HAP-1 (cell line): ENCODE measurements at regions not wholly inside any gene's neighbourhood (a gene's known extent, or its start where the extent isn't known, plus 50 kb on each side); places are given as distances from the start of the nearest gene placed in this dataset.
"Not testable (repeated sequence)": the region's sequence is repeated elsewhere in the genome, so short reads cannot be mapped to it uniquely, and the experiment has no call there.

ENCODE experiments used
- DNase-seq, 2 experiments: peaks; one replicate each; pipeline ENCODE4 v3.0.0-alpha.2; 2016 to 2020; ENCODE audit warnings: low spot score in 2 of 2
- H3K27me3 ChIP-seq: fragments of 250-450 bp; sonication (Bioruptor Pico); 2 replicates; pipeline ENCODE4 v1.5.1; 2020; ENCODE audit warnings: low read depth, mild to moderate bottlenecking, moderate library complexity
- H3K36me3 ChIP-seq: fragments of 250-450 bp; sonication (Bioruptor Pico); replicated peaks from 2 replicates; pipeline ENCODE4 v1.5.1; 2020; ENCODE audit warnings: mild to moderate bottlenecking
- H3K4me1 ChIP-seq: fragments of 250-450 bp; sonication (Bioruptor Pico); 2 replicates; pipeline ENCODE4 v1.5.1; 2020; ENCODE audit warnings: mild to moderate bottlenecking
- H3K4me3 ChIP-seq: fragments of 250-450 bp; sonication (Bioruptor Pico); 2 replicates; pipeline ENCODE4 v1.5.1; 2020; ENCODE audit warnings: mild to moderate bottlenecking, moderate library complexity
- H3K9me3 ChIP-seq: fragments of 250-450 bp; sonication (Bioruptor Pico); 2 replicates; pipeline ENCODE4 v1.5.1; 2020; ENCODE audit warnings: mild to moderate bottlenecking, moderate library complexity
- in situ Hi-C: fragments of 300-500 bp; cut with MboI; formaldehyde crosslinking; loops from 3 replicates; pipeline ENCODE4 v1.14.3; 2020; ENCODE audit warnings: low sequenced_read_pairs, inconsistent platforms, mixed read lengths

- Histone ChIP-seq H3K36me3 (no peaks in the 10 kb centered on the region), H3K9me3 (no peaks in the 10 kb centered on the region), H3K4me3 (no peak overlapping the region), H3K4me1 (peaks cover 23% of the 10 kb centered on the region), H3K27me3 (no peaks in the 10 kb centered on the region)
- DNase-seq: no peak
- in situ Hi-C loops: no loop called here
Observed at GRCh38 chr5:108557686-108558085, 175.8 kb upstream of the FBXL17 start.

- in situ Hi-C loops: no loop called here
- Histone ChIP-seq H3K4me3 (no peak overlapping the region), H3K36me3 (no peaks in the 10 kb centered on the region), H3K4me1 (peaks cover 15% of the 10 kb centered on the region), H3K27me3 (no peaks in the 10 kb centered on the region), H3K9me3 (no peaks in the 10 kb centered on the region)
- DNase-seq: no peak
Observed at GRCh38 chr5:108556441-108557145, 174.7 kb upstream of the FBXL17 start.

GRCh38 chr5:108548684-108549596 lies 167.0 kb upstream of the FBXL17 start:
- Histone ChIP-seq H3K4me1 (peaks cover 20% of the 10 kb centered on the region), H3K36me3 (no peaks in the 10 kb centered on the region), H3K27me3 (no peaks in the 10 kb centered on the region), H3K4me3 (no peak overlapping the region), H3K9me3 (no peaks in the 10 kb centered on the region)
- peak; percentile 45 to 70 for DNase-seq
- in situ Hi-C loops: no loop called here

- H3K4me1 ChIP-seq: peaks cover 20% of the 10 kb centered on the region
- no peaks in the 10 kb centered on the region for H3K36me3 ChIP-seq
- H3K9me3 ChIP-seq: no peaks in the 10 kb centered on the region
- no peaks in the 10 kb centered on the region for H3K27me3 ChIP-seq
- DNase-seq: no peak
- H3K4me3 ChIP-seq: no peak overlapping the region
- in situ Hi-C loops: no loop called here
Observed at GRCh38 chr5:108546939-108547338, 165.0 kb upstream of the FBXL17 start.

- no peak for DNase-seq
- H3K9me3 ChIP-seq: no peaks in the 10 kb centered on the region
- H3K36me3 ChIP-seq: no peaks in the 10 kb centered on the region
- H3K4me1 ChIP-seq: peaks cover 20% of the 10 kb centered on the region
- no peak overlapping the region for H3K4me3 ChIP-seq
- in situ Hi-C loops: no loop called here
- H3K27me3 ChIP-seq: no peaks in the 10 kb centered on the region
Observed at GRCh38 chr5:108545301-108545700, 163.4 kb upstream of the FBXL17 start.

GRCh38 chr5:108543486-108543885 lies 161.6 kb upstream of the FBXL17 start:
- H3K4me3 ChIP-seq: no peak overlapping the region
- in situ Hi-C loops: no loop called here
- peaks cover 13% of the 10 kb centered on the region for H3K4me1 ChIP-seq
- H3K9me3 ChIP-seq: no peaks in the 10 kb centered on the region
- DNase-seq: no peak
- no peaks in the 10 kb centered on the region for H3K36me3 ChIP-seq
- no peaks in the 10 kb centered on the region for H3K27me3 ChIP-seq

- in situ Hi-C loops: no loop called here
- DNase-seq: no peak
- no peaks in the 10 kb centered on the region for H3K36me3 ChIP-seq
- H3K4me1 ChIP-seq: peaks cover 6% of the 10 kb centered on the region
- H3K9me3 ChIP-seq: no peaks in the 10 kb centered on the region
- no peak overlapping the region for H3K4me3 ChIP-seq
- H3K27me3 ChIP-seq: no peaks in the 10 kb centered on the region
Observed at GRCh38 chr5:108541836-108542235, 159.9 kb upstream of the FBXL17 start.

GRCh38 chr5:108536321-108536720 lies 154.4 kb upstream of the FBXL17 start:
- no peaks in the 10 kb centered on the region for H3K27me3 ChIP-seq
- DNase-seq: no peak
- H3K4me1 ChIP-seq: peaks cover 2% of the 10 kb centered on the region; the same call in 1 of the 2 replicates
- H3K9me3 ChIP-seq: no peaks in the 10 kb centered on the region
- H3K36me3 ChIP-seq: no peaks in the 10 kb centered on the region
- no peak overlapping the region for H3K4me3 ChIP-seq
- in situ Hi-C loops: no loop called here

GRCh38 chr5:108532129-108532445 lies 150.2 kb upstream of the FBXL17 start:
- H3K27me3 ChIP-seq, in situ Hi-C loops, H3K9me3 ChIP-seq, DNase-seq, H3K36me3 ChIP-seq, H3K4me1 ChIP-seq, H3K4me3 ChIP-seq: not testable (repeated sequence)

- no peaks in the 10 kb centered on the region; the same call in 1 of the 2 replicates for H3K9me3 ChIP-seq
- H3K4me1 ChIP-seq: peaks cover 3% of the 10 kb centered on the region; the same call in 1 of the 2 replicates
- H3K36me3 ChIP-seq: no peaks in the 10 kb centered on the region
- DNase-seq: no peak
- in situ Hi-C loops: no loop called here
- no peaks in the 10 kb centered on the region for H3K27me3 ChIP-seq
- no peak overlapping the region for H3K4me3 ChIP-seq
Observed at GRCh38 chr5:108531367-108532128, 149.7 kb upstream of the FBXL17 start.

GRCh38 chr5:108530706-108531105 lies 148.8 kb upstream of the FBXL17 start:
- no peak for DNase-seq
- Histone ChIP-seq H3K27me3 (no peaks in the 10 kb centered on the region), H3K9me3 (no peaks in the 10 kb centered on the region; the same call in 1 of the 2 replicates), H3K4me1 (peaks cover 3% of the 10 kb centered on the region; the same call in 1 of the 2 replicates), H3K4me3 (no peak overlapping the region), H3K36me3 (no peaks in the 10 kb centered on the region)
- in situ Hi-C loops: no loop called here

- DNase-seq: no peak
- Histone ChIP-seq H3K27me3 (no peaks in the 10 kb centered on the region), H3K36me3 (no peaks in the 10 kb centered on the region), H3K9me3 (no peaks in the 10 kb centered on the region; the same call in 1 of the 2 replicates), H3K4me1 (peaks cover 3% of the 10 kb centered on the region; the same call in 1 of the 2 replicates), H3K4me3 (no peak overlapping the region)
- in situ Hi-C loops: no loop called here
Observed at GRCh38 chr5:108529381-108529780, 147.5 kb upstream of the FBXL17 start.

- Histone ChIP-seq H3K27me3 (no peaks in the 10 kb centered on the region), H3K4me3 (no peak overlapping the region), H3K4me1 (peaks cover 3% of the 10 kb centered on the region; the same call in 1 of the 2 replicates), H3K36me3 (no peaks in the 10 kb centered on the region), H3K9me3 (no peaks in the 10 kb centered on the region; the same call in 1 of the 2 replicates)
- in situ Hi-C loops: no loop called here
- DNase-seq: no peak
Observed at GRCh38 chr5:108528655-108529054, 146.8 kb upstream of the FBXL17 start.
